ENCODE measurements at regions not wholly inside any gene's neighbourhood (a gene's known extent, or its start where the extent isn't known, plus 50 kb on each side); places are given as distances from the start of the nearest gene placed in this dataset.
A peak's percentile ranks its signal among the peaks of the same experiment; 100 is the strongest.

DNA sequence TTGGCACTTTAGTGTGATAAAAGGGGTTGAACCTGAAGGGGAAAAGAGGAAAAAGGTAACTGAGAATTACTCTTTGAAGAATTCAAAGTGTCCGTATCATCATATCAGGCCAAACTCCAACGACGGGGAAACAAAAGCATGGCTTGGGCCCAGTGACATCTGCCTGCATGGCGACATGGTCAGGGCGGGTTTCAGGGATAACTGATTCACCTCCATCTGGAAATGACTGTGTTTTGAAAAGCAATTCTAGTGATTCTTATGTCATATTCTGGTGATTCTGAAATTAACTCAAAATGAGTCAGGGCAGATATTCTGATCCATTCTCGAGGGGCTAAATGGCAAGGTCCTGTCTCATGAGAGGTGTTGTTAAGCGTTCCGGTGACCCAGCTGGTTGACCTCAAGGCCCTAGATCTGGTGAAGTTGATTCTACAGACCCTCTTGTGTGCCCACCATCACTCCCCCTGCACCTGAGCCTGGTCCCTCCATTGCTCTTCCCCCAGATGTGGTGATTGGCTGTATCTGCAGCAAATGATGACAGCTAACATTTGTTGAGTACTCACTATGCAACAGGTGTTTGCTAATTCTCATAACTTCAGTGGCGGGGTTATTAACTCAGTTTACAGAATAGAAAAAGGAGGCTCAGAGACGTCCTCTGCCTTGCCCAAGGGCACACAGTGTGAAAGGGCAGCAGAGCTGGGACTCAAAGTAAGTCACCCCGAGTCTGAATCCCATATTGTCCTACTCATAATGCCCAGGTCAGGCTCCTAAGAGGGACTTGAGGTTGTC lies 251.8 kb downstream of the MAF start:
- TF ChIP-seq, protein P1, sequence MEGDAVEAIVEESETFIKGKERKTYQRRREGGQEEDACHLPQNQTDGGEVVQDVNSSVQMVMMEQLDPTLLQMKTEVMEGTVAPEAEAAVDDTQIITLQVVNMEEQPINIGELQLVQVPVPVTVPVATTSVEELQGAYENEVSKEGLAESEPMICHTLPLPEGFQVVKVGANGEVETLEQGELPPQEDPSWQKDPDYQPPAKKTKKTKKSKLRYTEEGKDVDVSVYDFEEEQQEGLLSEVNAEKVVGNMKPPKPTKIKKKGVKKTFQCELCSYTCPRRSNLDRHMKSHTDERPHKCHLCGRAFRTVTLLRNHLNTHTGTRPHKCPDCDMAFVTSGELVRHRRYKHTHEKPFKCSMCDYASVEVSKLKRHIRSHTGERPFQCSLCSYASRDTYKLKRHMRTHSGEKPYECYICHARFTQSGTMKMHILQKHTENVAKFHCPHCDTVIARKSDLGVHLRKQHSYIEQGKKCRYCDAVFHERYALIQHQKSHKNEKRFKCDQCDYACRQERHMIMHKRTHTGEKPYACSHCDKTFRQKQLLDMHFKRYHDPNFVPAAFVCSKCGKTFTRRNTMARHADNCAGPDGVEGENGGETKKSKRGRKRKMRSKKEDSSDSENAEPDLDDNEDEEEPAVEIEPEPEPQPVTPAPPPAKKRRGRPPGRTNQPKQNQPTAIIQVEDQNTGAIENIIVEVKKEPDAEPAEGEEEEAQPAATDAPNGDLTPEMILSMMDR (IDR thresholded peaks at IDR 0.05; ENCODE audit: borderline replicate concordance, control extremely low read depth, extremely low read depth, insufficient read depth, missing control alignments), result no peak
- no peak for DNase-seq (ENCODE audit: low spot score)
- in situ Hi-C loops (cut with MboI; ENCODE audit: low sequenced_read_pairs, unreplicated experiment), result no loop called here

DNA sequence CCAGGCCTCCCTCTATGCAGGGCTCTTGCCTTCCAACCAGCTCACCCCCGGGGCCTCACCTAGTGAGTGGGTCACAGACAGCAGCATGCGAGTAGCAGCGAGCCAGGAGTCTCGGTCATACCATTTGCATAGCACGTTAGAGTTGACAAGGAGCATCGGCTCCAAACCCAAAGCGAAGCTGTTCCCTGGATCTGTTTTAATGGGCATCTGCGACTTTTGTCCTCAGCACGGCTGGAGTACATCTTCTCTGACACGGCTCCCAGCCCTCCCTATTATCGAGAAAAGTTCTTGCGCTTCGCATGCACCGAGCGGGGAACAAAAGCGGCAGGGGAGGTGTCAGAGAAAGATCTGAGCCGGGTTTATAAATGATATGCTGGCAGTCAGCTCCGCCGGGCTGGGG lies 253.3 kb downstream of the MAF start:
- TF ChIP-seq, protein P1 (IDR thresholded peaks at IDR 0.05; ENCODE audit: borderline replicate concordance, control extremely low read depth, extremely low read depth, insufficient read depth, missing control alignments), result no peak
- DNase-seq (ENCODE audit: low spot score), result no peak
- in situ Hi-C loops (cut with MboI; ENCODE audit: low sequenced_read_pairs, unreplicated experiment), result no loop called here

DNA sequence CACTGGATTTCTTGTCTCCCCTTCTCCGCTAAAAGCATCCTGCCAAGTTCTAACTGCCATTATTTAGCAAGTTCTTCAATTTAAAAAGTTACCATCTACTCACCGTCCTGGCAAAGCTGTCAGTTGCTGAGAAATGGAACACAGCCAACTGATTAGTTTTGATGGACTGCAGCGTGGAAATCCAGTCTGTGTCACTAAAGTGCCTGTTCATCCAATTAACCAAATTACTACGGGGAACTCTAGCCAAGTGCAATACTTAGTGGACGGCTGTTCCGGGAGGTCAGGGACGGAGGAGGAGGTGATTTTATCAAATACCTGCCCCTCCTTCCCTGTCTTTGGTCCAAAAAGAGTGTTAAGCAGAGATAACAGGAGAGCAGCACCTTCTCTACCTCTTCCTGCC lies 260.7 kb downstream of the MAF start:
- in situ Hi-C loops (cut with MboI; ENCODE audit: low sequenced_read_pairs, unreplicated experiment), result no loop called here
- TF ChIP-seq, protein P1 (IDR thresholded peaks at IDR 0.05; ENCODE audit: borderline replicate concordance, control extremely low read depth, extremely low read depth, insufficient read depth, missing control alignments), result no peak
- DNase-seq (ENCODE audit: low spot score), result no peak

DNA sequence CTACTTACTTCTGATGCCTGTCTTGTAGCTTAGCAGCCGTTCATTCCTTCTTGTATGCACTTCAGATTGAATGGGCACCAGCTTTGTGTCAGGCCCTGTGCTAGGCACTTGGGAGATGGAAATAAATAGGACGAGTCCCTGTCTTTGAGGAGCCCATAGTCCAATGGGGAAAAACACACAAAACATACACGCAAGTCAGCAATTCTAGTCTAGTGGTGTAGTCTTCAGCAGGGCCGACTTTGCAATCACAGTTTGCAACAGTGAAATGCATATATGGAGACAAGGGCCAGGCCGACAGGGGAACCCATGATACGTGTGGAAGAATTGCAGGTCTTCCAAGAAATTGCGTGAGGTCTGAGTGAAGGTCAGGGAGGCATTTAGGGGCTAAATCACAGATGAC lies 262.6 kb downstream of the MAF start:
- in situ Hi-C loops (cut with MboI; ENCODE audit: low sequenced_read_pairs, unreplicated experiment), result no loop called here
- TF ChIP-seq, protein P1 (IDR thresholded peaks at IDR 0.05; ENCODE audit: borderline replicate concordance, control extremely low read depth, extremely low read depth, insufficient read depth, missing control alignments), result no peak
- DNase-seq (ENCODE audit: low spot score), result no peak

DNA sequence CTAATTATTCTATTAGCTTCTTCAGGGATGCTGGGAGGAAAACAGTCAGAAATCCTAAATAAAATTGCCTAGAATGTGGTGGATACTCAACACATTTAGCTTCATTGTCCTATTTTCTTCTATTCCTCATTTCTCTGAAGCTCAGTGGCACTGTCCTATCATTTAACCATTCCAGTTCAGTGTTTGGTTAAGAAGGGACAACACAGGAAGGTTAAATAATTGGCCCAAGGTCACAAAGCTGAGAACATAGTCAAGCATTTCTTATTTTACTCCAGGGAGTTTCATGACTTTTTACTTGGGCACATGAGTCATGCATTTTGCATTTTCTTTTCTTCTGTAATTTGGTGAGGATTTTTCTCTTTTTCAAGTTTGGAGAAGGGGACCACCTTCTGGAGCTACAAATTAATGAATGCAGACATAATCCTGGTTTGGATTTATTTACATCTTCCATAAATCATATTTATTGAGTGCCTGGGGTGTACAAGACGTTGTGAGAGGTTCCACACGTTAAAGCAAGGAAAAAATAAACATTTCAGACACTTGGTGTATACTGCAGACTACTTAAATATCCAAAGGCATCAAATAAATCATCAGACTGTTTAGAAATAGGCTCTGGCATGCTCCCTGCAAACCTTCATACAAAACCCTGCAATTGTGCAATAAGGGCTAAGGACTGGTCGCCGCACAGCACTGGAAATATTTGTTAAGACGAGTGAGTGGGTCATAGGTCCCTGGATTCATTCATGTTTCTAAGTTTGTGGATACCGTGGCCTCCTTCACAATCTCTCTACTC lies 263.9 kb downstream of the MAF start:
- TF ChIP-seq, protein P1 (IDR thresholded peaks at IDR 0.05; ENCODE audit: borderline replicate concordance, control extremely low read depth, extremely low read depth, insufficient read depth, missing control alignments), result no peak
- in situ Hi-C loops (cut with MboI; ENCODE audit: low sequenced_read_pairs, unreplicated experiment), result no loop called here
- no peak for DNase-seq (ENCODE audit: low spot score)

DNA sequence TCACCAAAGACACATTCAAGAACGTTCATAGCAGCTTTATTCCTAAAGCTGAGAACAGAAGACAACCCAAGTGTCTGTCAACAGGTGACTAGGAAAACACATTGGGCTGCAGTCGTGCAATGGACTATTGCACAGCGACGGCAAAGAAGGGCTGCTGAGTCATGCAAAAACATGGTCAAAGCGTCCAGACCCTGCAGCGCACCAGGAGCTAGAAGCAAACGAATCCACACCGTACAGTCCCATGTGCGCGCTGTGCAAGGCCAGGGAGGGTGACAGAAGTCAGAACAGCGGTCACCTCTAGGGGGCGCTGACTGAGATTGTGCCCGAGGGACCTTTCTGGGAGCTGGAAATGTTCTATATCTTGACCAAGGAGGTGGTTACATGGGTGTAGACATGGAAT lies 266.4 kb downstream of the MAF start:
- in situ Hi-C loops (cut with MboI; ENCODE audit: low sequenced_read_pairs, unreplicated experiment), result no loop called here
- TF ChIP-seq, protein P1 (IDR thresholded peaks at IDR 0.05; ENCODE audit: borderline replicate concordance, control extremely low read depth, extremely low read depth, insufficient read depth, missing control alignments), result peak; percentile 8
- DNase-seq (ENCODE audit: low spot score), result no peak

Data from GM13976 (cell line).